Activated CD4-positive, alpha-beta T cell treated with anti-CD3 and anti-CD28 coated beads for 36 hours (primary cell): ENCODE measurements at regions not wholly inside any gene's neighbourhood (a gene's known extent, or its start where the extent isn't known, plus 50 kb on each side); places are given as distances from the start of the nearest gene placed in this dataset.

Experiments
- ATAC-seq: fragments of 200-7000 bp; cut with Tn5 transposase; one replicate; pipeline ENCODE4 v1.10.0; 2021; ENCODE audit warnings: mild to moderate bottlenecking, moderate library complexity
- CTCF ChIA-PET: fragments of 350-600 bp; sonication (Branson Sonifier 250); formaldehyde crosslinking; loops from one replicate; lab custom pipeline; 2021; ENCODE audit warnings: antibody characterized with exemption; lab: Charles Lee
- POLR2A ChIA-PET: fragments of 350-600 bp; sonication (Branson Sonifier 250); formaldehyde crosslinking; loops from one replicate; lab custom pipeline; 2021; ENCODE audit warnings: antibody characterized with exemption, inconsistent platforms; lab: Charles Lee
- DNase-seq: peaks from one replicate; pipeline ENCODE4 v3.0.0-alpha.2; 2020
- H3K27ac Mint-ChIP-seq: one replicate; pipeline ENCODE4 v1.8.0; 2021; ENCODE audit warnings: mixed read lengths
- H3K27me3 Mint-ChIP-seq: one replicate; pipeline ENCODE4 v1.8.0; 2021; ENCODE audit warnings: mixed read lengths
- H3K36me3 Mint-ChIP-seq: one replicate; pipeline ENCODE4 v1.8.0; 2021; ENCODE audit warnings: low read depth, mixed read lengths
- H3K4me1 Mint-ChIP-seq: one replicate; pipeline ENCODE4 v1.8.0; 2021; ENCODE audit warnings: mixed read lengths
- H3K4me3 Mint-ChIP-seq: one replicate; pipeline ENCODE4 v1.8.0; 2021; ENCODE audit warnings: mild to moderate bottlenecking, moderate library complexity, mixed read lengths
- H3K9me3 Mint-ChIP-seq: one replicate; pipeline ENCODE4 v1.8.0; 2021; ENCODE audit warnings: low read depth, mixed read lengths
- intact Hi-C, 2 experiments: fragments of 100-400 bp; cut with DNase I in 1 of 2; cut with micrococcal nuclease in 1 of 2; formaldehyde crosslinking; loops; one replicate each; pipeline versions ENCODE4 v1.14.2 to v1.15.1; 2022 to 2024; cut with DNase I, micrococcal nuclease

- Mint-ChIP-seq H3K27me3 (no peaks in the 10 kb centered on the region), H3K4me3 (no peak overlapping the region), H3K4me1 (peaks cover 5% of the 10 kb centered on the region), H3K27ac (no peak overlapping the region), H3K36me3 (no peaks in the 10 kb centered on the region), H3K9me3 (peaks cover 3% of the 10 kb centered on the region)
- DNase-seq: no peak
- ChIA-PET CTCF (interaction anchor here (1.2 kb wide), 1 partner anchor 50 kb away, joined by 3 read pairs; no protein-coding TSS in a partner anchor), POLR2A (no interaction called here)
- intact Hi-C loops: no loop called here
- ATAC-seq: no peak
Observed at GRCh38 chr18:54742659-54743604, 85.3 kb upstream of the RAB27B start.

GRCh38 chr18:54743605-54743995 is 84.7 kb upstream of the RAB27B start:
- Mint-ChIP-seq H3K36me3 (no peaks in the 10 kb centered on the region), H3K9me3 (peaks cover under 1% of the 10 kb centered on the region), H3K4me3 (no peak overlapping the region), H3K4me1 (no peaks in the 10 kb centered on the region), H3K27me3 (no peaks in the 10 kb centered on the region), H3K27ac (no peak overlapping the region)
- no peak for DNase-seq
- ChIA-PET CTCF (interaction anchor here (0.8 kb wide), 1 partner anchor 103 kb away, joined by 3 read pairs; no protein-coding TSS in a partner anchor), POLR2A (no interaction called here)
- ATAC-seq: no peak
- intact Hi-C loops: no loop called here

DNA sequence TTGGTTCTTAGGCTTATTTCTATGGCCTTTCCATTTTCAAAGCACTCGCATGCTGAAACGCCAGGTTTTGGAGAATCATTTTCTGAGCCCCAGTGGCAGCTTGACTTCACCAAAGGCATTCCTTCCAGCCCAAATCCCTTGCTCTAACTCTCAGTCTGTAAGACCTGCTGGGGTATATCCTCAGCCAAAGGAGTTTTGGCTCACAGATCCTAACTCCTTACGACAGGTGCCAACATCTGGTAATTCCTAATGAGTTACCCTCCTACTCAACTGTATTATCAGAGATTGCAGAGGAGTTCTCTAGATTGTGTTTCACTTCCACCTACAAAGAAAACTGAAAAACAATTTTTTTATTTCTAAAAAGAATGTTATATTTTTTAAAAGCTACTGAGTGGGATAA is 79.0 kb upstream of the RAB27B start:
- Mint-ChIP-seq H3K36me3 (no peaks in the 10 kb centered on the region), H3K4me3 (no peak overlapping the region), H3K27me3 (no peaks in the 10 kb centered on the region), H3K27ac (no peak overlapping the region), H3K9me3 (no peaks in the 10 kb centered on the region), H3K4me1 (no peaks in the 10 kb centered on the region)
- ChIA-PET POLR2A (no interaction called here), CTCF (interaction anchor here (0.8 kb wide), 1 partner anchor 233 kb away, joined by 4 read pairs; no protein-coding TSS in a partner anchor)
- no peak for DNase-seq
- ATAC-seq: no peak
- intact Hi-C loops: no loop called here

DNA sequence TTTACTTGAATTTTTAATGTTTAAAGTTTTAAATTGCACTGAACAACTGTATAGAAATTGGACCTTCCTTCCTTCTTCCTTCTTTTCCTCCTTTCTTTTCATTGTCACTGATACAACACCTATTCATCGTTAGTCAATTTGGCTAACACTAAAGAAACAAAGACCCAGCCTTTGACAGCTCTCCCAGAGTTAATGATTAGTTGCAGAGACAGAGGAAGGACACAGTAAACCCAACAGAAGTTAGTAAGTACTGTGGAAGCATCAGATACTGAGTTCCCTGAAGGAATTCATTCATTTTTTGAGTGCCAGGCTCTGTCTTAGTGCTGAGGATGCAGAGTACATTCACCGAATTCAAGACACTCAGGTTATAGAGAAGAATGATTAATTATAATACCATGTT is 77.9 kb upstream of the RAB27B start:
- Mint-ChIP-seq H3K4me3 (no peak overlapping the region), H3K27ac (no peak overlapping the region), H3K4me1 (no peaks in the 10 kb centered on the region), H3K27me3 (no peaks in the 10 kb centered on the region), H3K36me3 (no peaks in the 10 kb centered on the region), H3K9me3 (no peaks in the 10 kb centered on the region)
- POLR2A ChIA-PET: no interaction called here
- no peak for ATAC-seq
- no peak for DNase-seq
- CTCF ChIA-PET: interaction anchor here (0.8 kb wide), 1 partner anchor 232 kb away, joined by 4 read pairs; no protein-coding TSS in a partner anchor
- intact Hi-C loops: no loop called here

- Mint-ChIP-seq H3K4me1 (no peaks in the 10 kb centered on the region), H3K27me3 (no peaks in the 10 kb centered on the region), H3K9me3 (no peaks in the 10 kb centered on the region), H3K36me3 (no peaks in the 10 kb centered on the region), H3K4me3 (no peak overlapping the region), H3K27ac (no peak overlapping the region)
- no peak for DNase-seq
- ATAC-seq: no peak
- ChIA-PET POLR2A (no interaction called here), CTCF (no interaction called here)
- intact Hi-C loops: no loop called here
Observed at GRCh38 chr18:54752185-54752584, 76.1 kb upstream of the RAB27B start.

DNA sequence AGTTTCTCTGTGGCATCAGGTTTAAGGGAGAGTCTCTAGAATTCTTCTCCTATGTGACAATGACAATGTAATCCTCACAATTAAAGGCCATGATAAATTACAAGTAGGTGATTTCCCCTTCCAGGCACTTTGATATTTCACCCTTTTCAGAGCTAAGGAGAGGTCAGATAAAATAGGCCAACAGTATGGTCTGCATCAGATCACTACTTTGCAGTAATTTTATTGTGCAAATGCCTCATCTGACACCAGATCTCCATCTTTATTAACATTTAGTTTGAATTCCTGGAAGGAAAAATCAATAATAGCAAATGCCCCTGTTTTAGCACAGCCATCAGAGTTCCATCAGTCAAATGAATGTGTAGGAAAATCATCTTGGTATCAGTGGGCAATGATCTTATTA is 72.8 kb upstream of the RAB27B start:
- DNase-seq (no peak), ATAC-seq (no peak)
- intact Hi-C loops: no loop called here
- H3K4me1 Mint-ChIP-seq: no peaks in the 10 kb centered on the region
- CTCF ChIA-PET: interaction anchor here (0.7 kb wide), 1 partner anchor 46 kb away, joined by 3 read pairs; no protein-coding TSS in a partner anchor
- no peaks in the 10 kb centered on the region for H3K9me3 Mint-ChIP-seq
- no peak overlapping the region for H3K4me3 Mint-ChIP-seq
- no peaks in the 10 kb centered on the region for H3K27me3 Mint-ChIP-seq
- no peaks in the 10 kb centered on the region for H3K36me3 Mint-ChIP-seq
- no peak overlapping the region for H3K27ac Mint-ChIP-seq
- POLR2A ChIA-PET: no interaction called here

- H3K4me1 Mint-ChIP-seq: no peaks in the 10 kb centered on the region
- no peaks in the 10 kb centered on the region for H3K9me3 Mint-ChIP-seq
- no peak overlapping the region for H3K4me3 Mint-ChIP-seq
- no peak for ATAC-seq
- DNase-seq: no peak
- ChIA-PET POLR2A (no interaction called here), CTCF (no interaction called here)
- H3K36me3 Mint-ChIP-seq: no peaks in the 10 kb centered on the region
- intact Hi-C loops: no loop called here
- H3K27ac Mint-ChIP-seq: no peak overlapping the region
- H3K27me3 Mint-ChIP-seq: peaks cover 2% of the 10 kb centered on the region
Observed at GRCh38 chr18:54762386-54762785, 65.9 kb upstream of the RAB27B start.

- POLR2A ChIA-PET: no interaction called here
- Mint-ChIP-seq H3K4me3 (no peak overlapping the region), H3K9me3 (no peaks in the 10 kb centered on the region), H3K4me1 (no peaks in the 10 kb centered on the region), H3K36me3 (no peaks in the 10 kb centered on the region), H3K27me3 (peaks cover 2% of the 10 kb centered on the region), H3K27ac (no peak overlapping the region)
- ATAC-seq (no peak), DNase-seq (no peak)
- CTCF ChIA-PET: no interaction called here
- intact Hi-C loops: no loop called here
Observed at GRCh38 chr18:54764786-54765185, 63.5 kb upstream of the RAB27B start.

- intact Hi-C loops: no loop called here
- CTCF ChIA-PET: interaction anchor here (0.6 kb wide), 1 partner anchor 26 kb away, joined by 3 read pairs; no protein-coding TSS in a partner anchor
- H3K36me3 Mint-ChIP-seq: no peaks in the 10 kb centered on the region
- H3K4me3 Mint-ChIP-seq: no peak overlapping the region
- H3K9me3 Mint-ChIP-seq: no peaks in the 10 kb centered on the region
- H3K27me3 Mint-ChIP-seq: peaks cover 2% of the 10 kb centered on the region
- POLR2A ChIA-PET: no interaction called here
- H3K4me1 Mint-ChIP-seq: no peaks in the 10 kb centered on the region
- no peak overlapping the region for H3K27ac Mint-ChIP-seq
- DNase-seq (no peak), ATAC-seq (no peak)
Observed at GRCh38 chr18:54765636-54766375, 62.5 kb upstream of the RAB27B start.

DNA sequence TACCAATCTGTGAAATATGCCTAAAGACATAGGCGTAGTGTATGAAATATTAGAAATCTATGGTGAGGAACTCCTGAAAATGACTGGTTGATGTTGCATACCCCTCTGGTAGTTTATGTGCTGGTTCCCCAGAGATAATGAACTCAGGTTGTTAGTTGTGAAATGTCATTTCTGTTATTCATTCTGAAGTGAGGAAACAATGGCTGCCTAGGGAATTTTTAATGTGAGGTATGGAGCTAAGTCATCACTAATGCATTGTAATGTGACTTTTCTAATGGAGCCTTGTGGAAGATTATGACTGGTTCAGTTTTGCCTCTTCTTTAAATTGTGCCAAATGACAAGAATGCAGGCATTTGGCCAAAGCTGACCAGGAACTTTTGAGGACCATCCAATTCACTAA is 61.6 kb upstream of the RAB27B start:
- no peak overlapping the region for H3K4me3 Mint-ChIP-seq
- H3K4me1 Mint-ChIP-seq: no peaks in the 10 kb centered on the region
- H3K27me3 Mint-ChIP-seq: peaks cover 2% of the 10 kb centered on the region
- intact Hi-C loops: no loop called here
- H3K36me3 Mint-ChIP-seq: no peaks in the 10 kb centered on the region
- H3K9me3 Mint-ChIP-seq: no peaks in the 10 kb centered on the region
- ChIA-PET CTCF (no interaction called here), POLR2A (no interaction called here)
- DNase-seq (no peak), ATAC-seq (no peak)
- H3K27ac Mint-ChIP-seq: no peak overlapping the region

- Mint-ChIP-seq H3K36me3 (no peaks in the 10 kb centered on the region), H3K27ac (no peak overlapping the region), H3K4me1 (no peaks in the 10 kb centered on the region), H3K9me3 (no peaks in the 10 kb centered on the region), H3K4me3 (no peak overlapping the region), H3K27me3 (peaks cover 2% of the 10 kb centered on the region)
- no peak for ATAC-seq
- POLR2A ChIA-PET: no interaction called here
- CTCF ChIA-PET: no interaction called here
- intact Hi-C loops: no loop called here
- DNase-seq: no peak
Observed at GRCh38 chr18:54767098-54767497, 61.2 kb upstream of the RAB27B start.
